ENCODE measurements at regions not wholly inside any gene's neighbourhood (a gene's known extent, or its start where the extent isn't known, plus 50 kb on each side); places are given as distances from the start of the nearest gene placed in this dataset.

GRCh38 chr10:76686201-76686600 lies 951.4 kb downstream of the KCNMA1 start:
- TF ChIP-seq, protein P1, sequence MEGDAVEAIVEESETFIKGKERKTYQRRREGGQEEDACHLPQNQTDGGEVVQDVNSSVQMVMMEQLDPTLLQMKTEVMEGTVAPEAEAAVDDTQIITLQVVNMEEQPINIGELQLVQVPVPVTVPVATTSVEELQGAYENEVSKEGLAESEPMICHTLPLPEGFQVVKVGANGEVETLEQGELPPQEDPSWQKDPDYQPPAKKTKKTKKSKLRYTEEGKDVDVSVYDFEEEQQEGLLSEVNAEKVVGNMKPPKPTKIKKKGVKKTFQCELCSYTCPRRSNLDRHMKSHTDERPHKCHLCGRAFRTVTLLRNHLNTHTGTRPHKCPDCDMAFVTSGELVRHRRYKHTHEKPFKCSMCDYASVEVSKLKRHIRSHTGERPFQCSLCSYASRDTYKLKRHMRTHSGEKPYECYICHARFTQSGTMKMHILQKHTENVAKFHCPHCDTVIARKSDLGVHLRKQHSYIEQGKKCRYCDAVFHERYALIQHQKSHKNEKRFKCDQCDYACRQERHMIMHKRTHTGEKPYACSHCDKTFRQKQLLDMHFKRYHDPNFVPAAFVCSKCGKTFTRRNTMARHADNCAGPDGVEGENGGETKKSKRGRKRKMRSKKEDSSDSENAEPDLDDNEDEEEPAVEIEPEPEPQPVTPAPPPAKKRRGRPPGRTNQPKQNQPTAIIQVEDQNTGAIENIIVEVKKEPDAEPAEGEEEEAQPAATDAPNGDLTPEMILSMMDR (IDR thresholded peaks at IDR 0.05), result no peak
- no peak for TF ChIP-seq POLR2A (IDR thresholded peaks at IDR 0.05)

Data from heart left ventricle (tissue), 13 donors.